Esophagus squamous epithelium (tissue), 4 donors: ENCODE measurements at regions not wholly inside any gene's neighbourhood (a gene's known extent, or its start where the extent isn't known, plus 50 kb on each side); places are given as distances from the start of the nearest gene placed in this dataset.

ENCODE experiments used
- CTCF ChIP-seq, 6 experiments: fragments of 450-650 bp in 4 of 6; fragments of 200-600 bp in 2 of 6; sonication (generic) in 2 of 6; IDR thresholded peaks; one replicate each; pipeline ENCODE4 v1.5.1; 2016 to 2019; ENCODE audit warnings: antibody characterized with exemption in 6 of 6, mild to moderate bottlenecking in 4 of 6, moderate library complexity in 4 of 6
- POLR2A ChIP-seq, 4 donors: fragments of 450-650 bp; IDR thresholded peaks; one replicate each; pipeline ENCODE4 v1.6.1; 2017; ENCODE audit warnings: antibody characterized with exemption in 4 of 4, mild to moderate bottlenecking in 4 of 4, moderate library complexity in 3 of 4

- no peak for TF ChIP-seq CTCF (IDR thresholded peaks at IDR 0.05)
- no peak for TF ChIP-seq POLR2A (IDR thresholded peaks at IDR 0.05)
Measured at GRCh38 chrX:20481632-20482031, 214.9 kb upstream of the RPS6KA3 start.
